NAMALWA (cell line): ENCODE measurements at regions not wholly inside any gene's neighbourhood (a gene's known extent, or its start where the extent isn't known, plus 50 kb on each side); places are given as distances from the start of the nearest gene placed in this dataset.
"Not testable (repeated sequence)": the region's sequence is repeated elsewhere in the genome, so short reads cannot be mapped to it uniquely, and the experiment has no call there.

Experiments
- DNase-seq: peaks from one replicate; pipeline ENCODE4 v3.0.0-alpha.2; 2015; ENCODE audit warnings: low spot score

DNA sequence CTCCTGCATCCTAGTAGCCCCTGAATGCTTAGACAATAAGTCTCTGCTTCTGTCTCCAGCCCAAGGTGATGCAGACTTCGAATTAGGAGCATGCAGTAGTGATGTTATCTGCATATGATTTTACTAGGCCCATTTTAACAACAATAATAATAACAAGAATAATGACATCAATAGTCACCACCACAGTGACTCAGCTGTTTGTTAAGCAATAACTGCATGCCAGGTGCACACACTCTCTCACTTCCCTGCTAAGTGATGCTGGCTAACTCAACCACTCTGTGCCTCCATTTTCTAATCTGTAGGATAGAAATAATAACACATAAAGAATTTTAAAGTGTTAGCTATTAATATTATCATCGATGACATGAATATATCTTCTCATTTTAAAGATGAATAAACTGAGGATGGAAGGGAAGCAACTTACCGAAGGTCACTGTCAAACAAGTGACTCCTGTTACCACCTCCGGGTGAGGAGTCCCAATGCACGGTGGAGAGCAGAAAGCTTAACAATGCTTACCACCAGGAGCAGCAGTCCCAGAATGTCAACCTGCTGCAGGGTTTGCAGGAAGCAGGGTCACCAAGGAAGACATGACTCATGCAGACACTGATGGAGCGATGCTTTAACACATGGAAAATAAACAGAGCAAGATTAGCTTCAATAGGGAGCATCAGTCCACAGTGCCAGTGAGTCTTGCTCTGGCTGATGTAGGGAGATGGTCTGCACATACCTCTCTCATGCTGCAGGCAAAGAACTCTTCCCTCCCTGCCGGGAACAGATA is 290.2 kb downstream of the SPATA17 start:
- DNase-seq = no peak

- DNase-seq = no peak
Observed at GRCh38 chr1:217924924-217925323, 293.8 kb downstream of the SPATA17 start.

DNA sequence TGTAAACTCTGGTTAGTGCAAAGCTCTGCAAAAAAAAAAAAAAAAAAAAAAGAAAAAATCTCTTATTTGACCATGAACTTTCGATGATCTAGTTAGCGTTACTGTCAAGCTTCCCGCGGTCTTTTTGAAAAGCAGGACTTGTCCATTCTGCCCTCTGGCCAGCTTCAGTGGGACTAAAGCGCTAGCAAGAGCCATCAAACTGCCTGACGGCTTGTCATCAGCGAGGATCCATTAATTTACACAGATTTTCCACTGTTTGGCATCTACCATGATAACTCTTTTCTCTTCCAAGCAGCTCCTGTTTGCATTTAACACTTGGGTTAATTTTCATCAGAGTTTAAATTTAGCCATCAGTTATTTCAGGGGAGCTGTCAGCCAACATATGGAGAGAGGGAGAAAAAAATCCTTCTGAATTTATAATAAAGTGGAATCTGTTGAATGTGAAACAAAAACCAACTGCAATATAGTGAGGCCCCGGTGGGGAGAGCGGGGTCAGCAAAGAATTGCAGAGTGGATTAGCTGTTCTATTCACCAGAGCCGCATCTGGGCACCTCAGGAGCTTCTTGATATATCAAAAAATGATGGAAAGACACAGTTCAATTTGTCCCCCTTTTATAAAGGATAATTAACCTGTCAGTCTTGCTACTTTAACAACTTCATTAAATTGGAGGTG is 298.2 kb downstream of the SPATA17 start:
- no peak for DNase-seq

DNA sequence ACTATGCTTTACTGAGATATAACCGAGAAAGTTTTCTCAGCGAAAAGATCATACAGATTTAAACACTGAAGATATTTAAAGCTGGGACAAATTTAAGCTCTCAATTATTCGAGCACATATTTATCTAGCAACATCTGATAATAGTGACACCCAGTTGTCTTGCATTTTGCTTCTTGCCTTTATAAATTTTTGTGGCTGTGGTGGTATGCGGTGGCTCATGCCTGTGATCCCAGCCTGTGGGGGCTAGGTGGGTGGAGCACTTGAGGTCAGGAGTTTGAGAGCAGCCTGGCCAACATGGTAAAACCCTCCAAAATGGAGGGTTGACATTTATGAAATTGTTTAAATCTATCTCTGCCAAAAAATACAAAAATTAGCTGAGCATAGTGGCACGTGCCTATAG is 312.2 kb downstream of the SPATA17 start:
- no peak for DNase-seq

DNA sequence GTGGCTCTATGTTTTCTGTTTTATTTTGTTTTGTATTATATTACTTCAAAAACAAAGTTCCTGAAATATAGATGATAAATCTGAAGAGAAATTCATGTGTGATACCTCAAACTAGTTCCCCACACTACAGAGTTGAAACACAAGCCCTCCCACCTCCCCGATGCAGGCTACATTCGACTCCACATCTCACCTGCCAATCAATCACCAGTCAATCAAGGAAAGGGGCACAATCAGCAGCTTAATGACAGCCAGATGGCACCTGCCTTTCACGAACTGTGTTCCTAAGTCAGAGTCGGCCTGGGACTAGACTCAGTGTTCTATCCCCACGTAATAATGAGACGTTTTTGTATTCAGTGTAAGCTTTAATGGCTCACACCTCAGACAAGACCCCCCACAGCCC is 313.4 kb downstream of the SPATA17 start:
- no peak for DNase-seq

DNA sequence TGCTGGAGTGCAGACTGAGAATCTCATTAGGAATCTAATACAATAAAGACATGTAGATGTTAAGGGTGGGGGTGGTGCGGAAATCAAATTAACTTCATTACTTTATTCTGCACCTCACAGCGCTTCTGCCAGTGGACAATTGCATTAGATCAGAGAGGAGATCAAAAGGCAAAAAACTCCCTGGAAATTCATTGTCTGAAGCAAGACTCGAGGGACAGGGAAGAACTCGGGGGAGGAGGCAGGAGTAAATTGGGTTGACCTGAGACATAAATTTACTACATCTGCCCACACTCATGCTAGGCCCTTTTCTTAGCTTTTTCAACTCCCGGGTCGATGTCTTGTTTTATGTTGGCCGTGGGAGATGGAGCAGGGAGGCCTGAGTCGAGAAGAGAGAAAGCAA is 315.4 kb downstream of the SPATA17 start:
- DNase-seq = no peak

DNA sequence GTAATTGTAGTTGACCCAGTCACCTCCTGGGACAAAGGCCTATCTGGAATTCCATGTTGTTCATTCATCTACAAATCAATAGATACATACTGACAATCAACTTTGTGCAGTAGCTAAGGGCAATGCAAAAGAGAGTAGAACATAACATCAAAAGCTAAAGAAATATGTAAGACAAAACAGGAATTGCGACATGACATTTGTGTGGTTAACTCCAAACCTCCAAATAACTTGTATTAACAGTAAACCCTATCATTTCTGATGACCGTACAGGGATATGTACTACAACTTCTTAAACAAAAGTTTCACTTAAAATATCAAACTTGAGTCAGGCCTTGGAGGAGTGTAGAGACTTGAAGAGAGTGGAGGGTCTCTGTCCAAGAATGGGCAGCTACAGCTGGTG is 317.6 kb downstream of the SPATA17 start:
- no peak for DNase-seq

DNA sequence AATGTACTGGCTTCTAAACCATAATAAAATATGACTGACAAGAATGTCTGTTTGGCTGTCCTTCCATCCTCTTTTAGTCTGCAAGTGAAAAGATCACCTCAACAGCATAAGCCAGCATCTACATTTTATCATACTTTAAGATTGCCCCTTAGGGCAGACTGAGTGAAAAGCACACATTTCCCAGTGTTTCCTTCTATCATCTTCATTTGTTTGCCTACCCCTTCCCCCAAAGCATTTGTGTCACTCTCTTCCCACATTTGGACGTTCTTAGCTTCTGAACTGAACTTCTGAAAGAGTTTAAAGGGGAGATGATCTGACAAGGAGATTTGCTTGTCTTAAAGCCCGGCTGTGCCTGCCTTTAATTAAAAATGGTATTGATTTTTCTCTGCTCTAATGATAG is 322.2 kb downstream of the SPATA17 start:
- no peak for DNase-seq

GRCh38 chr1:217953922-217954321 is 322.8 kb downstream of the SPATA17 start:
- no peak for DNase-seq

DNA sequence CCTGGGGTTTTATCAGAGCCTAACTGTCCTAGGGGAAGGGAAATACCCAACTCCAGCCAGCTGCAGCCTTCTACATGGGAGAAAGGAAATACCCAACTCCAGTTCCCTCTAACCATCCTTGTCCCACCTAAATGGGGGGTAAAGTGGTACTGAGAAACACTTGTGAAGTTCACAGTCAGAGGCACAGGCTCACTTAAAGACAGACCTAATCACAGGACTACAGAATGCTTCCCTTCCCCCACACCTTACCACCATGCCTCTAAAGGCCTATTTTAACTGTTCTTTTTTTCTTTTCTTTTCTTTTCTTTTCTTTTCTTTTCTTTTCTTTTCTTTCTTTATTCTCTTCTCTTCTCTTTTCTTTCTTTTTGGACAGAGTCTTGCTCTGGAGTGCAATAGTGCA is 324.6 kb downstream of the SPATA17 start:
- DNase-seq = no peak

- no peak for DNase-seq
Observed at GRCh38 chr1:217965156-217965786, 319.8 kb upstream of the RRP15 start.

GRCh38 chr1:217968085-217968484 is 317.0 kb upstream of the RRP15 start:
- DNase-seq = no peak

DNA sequence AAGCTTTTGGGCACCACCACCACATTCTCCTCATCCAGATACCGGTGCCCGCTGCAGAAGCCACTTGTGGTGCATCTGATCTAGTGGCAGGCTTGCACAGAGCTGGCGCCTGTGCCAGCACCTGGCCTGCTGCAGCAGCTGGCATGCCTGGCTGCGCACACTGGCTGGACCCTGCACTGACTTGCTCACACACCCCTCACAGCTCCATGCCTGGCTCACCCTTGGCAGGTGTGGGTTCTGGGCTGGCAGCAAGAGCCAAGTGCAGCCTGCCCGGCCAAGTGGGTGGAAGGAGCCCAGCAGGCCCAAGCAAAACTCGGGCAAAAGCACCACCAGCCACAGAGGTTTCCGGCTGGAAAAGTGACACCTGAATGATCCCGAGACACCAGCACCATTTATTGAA is 315.7 kb upstream of the RRP15 start:
- no peak for DNase-seq

DNA sequence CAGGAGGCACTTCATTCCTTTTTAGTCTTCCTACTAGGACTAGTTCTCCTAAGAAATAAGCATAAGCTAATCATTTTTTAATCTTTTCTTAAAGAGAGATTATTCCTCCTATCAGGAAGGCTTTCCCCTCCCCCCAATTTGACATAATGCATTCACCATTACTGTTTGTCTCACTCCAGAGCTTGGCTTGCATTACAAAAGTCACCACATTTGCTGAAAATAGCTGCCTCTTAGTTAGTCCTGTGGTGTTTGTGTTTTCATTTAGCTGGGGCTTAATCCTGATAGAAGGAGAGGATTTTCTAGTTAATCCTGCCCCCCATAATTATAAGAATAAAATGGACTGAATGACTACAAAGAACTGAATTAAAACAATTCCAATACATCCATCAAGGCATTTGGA is 307.1 kb upstream of the RRP15 start:
- no peak for DNase-seq

GRCh38 chr1:217981430-217981829 is 303.7 kb upstream of the RRP15 start:
- no peak for DNase-seq

GRCh38 chr1:217982331-217983050 is 302.6 kb upstream of the RRP15 start:
- DNase-seq = no peak

- DNase-seq = no peak
Observed at GRCh38 chr1:217983051-217983375, 302.1 kb upstream of the RRP15 start.

- no peak for DNase-seq
Observed at GRCh38 chr1:217985641-217986040, 299.5 kb upstream of the RRP15 start.

DNA sequence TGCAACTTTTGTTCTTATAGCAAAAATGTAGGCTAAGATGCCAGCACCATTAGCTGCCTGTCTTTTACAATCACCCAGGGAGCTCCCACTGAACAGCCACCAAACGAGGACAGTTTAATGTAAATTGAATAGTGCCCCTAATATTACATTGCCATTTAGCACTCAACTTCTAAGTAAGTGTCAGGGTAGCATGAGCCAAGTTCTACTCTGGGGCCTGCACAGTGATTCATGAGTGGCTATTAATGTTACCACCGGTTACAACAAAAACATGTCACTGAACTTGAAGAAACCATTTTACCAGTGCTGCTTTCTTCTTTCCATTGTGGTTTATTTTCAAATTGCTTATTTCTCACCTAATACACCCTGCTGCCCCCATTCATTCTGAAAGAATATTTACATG is 295.6 kb upstream of the RRP15 start:
- no peak for DNase-seq

- DNase-seq = no peak
Observed at GRCh38 chr1:217993439-217993838, 291.7 kb upstream of the RRP15 start.

DNA sequence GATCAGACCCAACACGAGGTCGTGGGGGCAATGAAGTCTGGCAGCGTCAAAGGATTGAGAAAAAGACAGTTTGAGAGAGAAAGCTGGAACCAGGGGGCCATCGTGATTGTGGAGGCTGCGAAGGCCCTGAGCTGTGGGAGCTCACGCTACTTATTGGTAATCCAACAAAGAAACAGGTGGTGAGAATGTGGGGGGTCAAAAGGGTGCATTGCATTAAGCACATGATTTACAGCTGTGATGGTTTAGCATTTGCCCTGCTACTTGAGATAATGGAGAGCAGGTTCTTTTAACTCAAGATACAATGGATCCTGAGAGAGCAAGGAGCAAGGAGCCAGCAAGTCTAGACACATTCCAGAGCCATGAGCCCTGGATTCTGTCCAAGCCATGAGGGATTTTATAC is 276.8 kb upstream of the RRP15 start:
- DNase-seq = not testable (repeated sequence)

- not testable (repeated sequence) for DNase-seq
Observed at GRCh38 chr1:218015106-218015505, 270.0 kb upstream of the RRP15 start.

DNA sequence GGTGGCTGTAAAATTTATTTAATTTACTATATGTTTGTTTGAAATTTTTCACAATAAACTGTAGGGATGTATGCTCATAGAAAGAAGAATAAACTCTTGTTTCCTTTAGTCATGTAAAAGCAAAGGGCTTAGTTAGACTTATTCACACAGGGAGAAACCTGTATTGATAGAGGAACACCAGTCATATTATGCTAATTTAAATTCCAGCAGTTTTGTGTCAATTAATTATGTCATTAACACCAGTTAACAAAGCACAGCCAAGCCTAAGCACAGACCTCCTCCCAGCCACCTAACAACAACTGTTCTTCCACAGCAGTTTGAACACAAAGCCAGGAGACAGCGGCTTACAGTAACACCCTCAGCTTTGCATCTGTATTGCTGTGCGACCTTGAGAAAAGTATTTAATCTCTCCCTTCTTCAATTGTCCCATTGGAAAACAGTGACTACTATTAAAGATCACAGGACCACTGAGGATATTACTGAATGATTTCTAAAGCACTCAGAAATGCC is 260.8 kb upstream of the RRP15 start:
- DNase-seq = no peak
